Astrocyte (in vitro differentiated cells and primary cell): ENCODE measurements at regions not wholly inside any gene's neighbourhood (a gene's known extent, or its start where the extent isn't known, plus 50 kb on each side); places are given as distances from the start of the nearest gene placed in this dataset.

Experiments
- DNase-seq: peaks from one replicate; pipeline ENCODE4 v3.0.0-alpha.2; 2010; ENCODE audit warnings: low read depth
- FAIRE-seq: peaks from 2 replicates; lab custom pipeline; 2011; peaks lifted over from hg19 to GRCh38; lab: Jason Lieb, UNC
- H2AFZ ChIP-seq: 2 replicates; pipeline ENCODE4 v1.6.0; 2012; ENCODE audit warnings: low read depth, low read length, inconsistent platforms
- H3K27ac ChIP-seq: 2 replicates; pipeline ENCODE4 v1.5.1; 2011; ENCODE audit warnings: low read depth, low read length, inconsistent platforms
- H3K27me3 ChIP-seq: 2 replicates; pipeline ENCODE4 v1.6.0; 2011; ENCODE audit warnings: low read length, inconsistent platforms; ENCODE audit not compliant: insufficient read depth
- H3K36me3 ChIP-seq: 2 replicates; pipeline ENCODE4 v1.5.1; 2011; ENCODE audit warnings: low read length, inconsistent platforms; ENCODE audit not compliant: insufficient read depth
- H3K4me1 ChIP-seq: 2 replicates; pipeline ENCODE4 v1.5.1; 2011; ENCODE audit warnings: low read length, inconsistent platforms; ENCODE audit not compliant: insufficient read depth
- H3K4me2 ChIP-seq: 2 replicates; pipeline ENCODE4 v1.6.0; 2012; ENCODE audit warnings: low read length, inconsistent platforms
- H3K4me3 ChIP-seq: 2 replicates; pipeline ENCODE4 v1.5.1; 2011; ENCODE audit warnings: low read depth, mild to moderate bottlenecking, low read length, inconsistent platforms; ENCODE audit not compliant: insufficient read depth
- H3K79me2 ChIP-seq: 2 replicates; pipeline ENCODE4 v1.6.0; 2012; ENCODE audit warnings: mild to moderate bottlenecking, low read length, inconsistent platforms; ENCODE audit not compliant: insufficient read depth
- H3K9ac ChIP-seq: 2 replicates; pipeline ENCODE4 v1.6.0; 2012; ENCODE audit warnings: mild to moderate bottlenecking, low read length, inconsistent platforms
- H3K9me3 ChIP-seq: 2 replicates; pipeline ENCODE4 v1.5.1; 2012; ENCODE audit warnings: low read depth, mild to moderate bottlenecking, low read length, inconsistent platforms; ENCODE audit not compliant: insufficient read depth
- H4K20me1 ChIP-seq: 2 replicates; pipeline ENCODE4 v1.6.0; 2012; ENCODE audit warnings: low read length, inconsistent platforms; ENCODE audit not compliant: insufficient read depth
- H3K27ac Mint-ChIP-seq: one replicate; pipeline ENCODE4 v1.8.0; 2021; ENCODE audit warnings: mild to moderate bottlenecking, mixed read lengths; ENCODE audit not compliant: unreplicated experiment
- H3K27me3 Mint-ChIP-seq: one replicate; pipeline ENCODE4 v1.8.0; 2021; ENCODE audit warnings: low read depth, mixed read lengths; ENCODE audit not compliant: unreplicated experiment
- H3K36me3 Mint-ChIP-seq: one replicate; pipeline ENCODE4 v1.8.0; 2021; ENCODE audit warnings: low read depth, mixed read lengths; ENCODE audit not compliant: unreplicated experiment
- H3K4me1 Mint-ChIP-seq: one replicate; pipeline ENCODE4 v1.8.0; 2021; ENCODE audit warnings: low read depth, mixed read lengths; ENCODE audit not compliant: unreplicated experiment
- H3K4me3 Mint-ChIP-seq: one replicate; pipeline ENCODE4 v1.8.0; 2021; ENCODE audit warnings: mild to moderate bottlenecking, moderate library complexity, mixed read lengths; ENCODE audit not compliant: unreplicated experiment
- H3K9me3 Mint-ChIP-seq: one replicate; pipeline ENCODE4 v1.8.0; 2021; ENCODE audit warnings: mild to moderate bottlenecking, mixed read lengths; ENCODE audit not compliant: unreplicated experiment
- CTCF ChIP-seq: IDR thresholded peaks from 2 replicates; pipeline ENCODE4 v1.5.1; 2011; ENCODE audit warnings: low read depth, mild to moderate bottlenecking, inconsistent platforms, low read length, moderate library complexity; ENCODE audit not compliant: insufficient read depth
- EZH2 ChIP-seq: IDR thresholded peaks from 2 replicates; pipeline ENCODE4 v1.6.1; 2012; ENCODE audit warnings: mild to moderate bottlenecking, low read length, inconsistent platforms; ENCODE audit not compliant: insufficient read depth

- H3K4me2 ChIP-seq = no peak overlapping the region
- H3K27me3 ChIP-seq = no peaks in the 10 kb centered on the region
- H2AFZ ChIP-seq = no peak overlapping the region
- no peaks in the 10 kb centered on the region for H3K36me3 Mint-ChIP-seq
- FAIRE-seq (no peak), DNase-seq (no peak)
- H3K79me2 ChIP-seq = no peaks in the 10 kb centered on the region
- no peaks in the 10 kb centered on the region for H3K4me1 ChIP-seq
- no peak overlapping the region for H3K9ac ChIP-seq
- H3K27ac Mint-ChIP-seq = no peak overlapping the region
- H3K27me3 Mint-ChIP-seq = no peaks in the 10 kb centered on the region
- TF ChIP-seq EZH2 = no peak
- no peak for TF ChIP-seq CTCF
- H3K36me3 ChIP-seq = no peaks in the 10 kb centered on the region
- no peak overlapping the region for H3K4me3 Mint-ChIP-seq
- H3K4me1 Mint-ChIP-seq = no peaks in the 10 kb centered on the region
- H3K27ac ChIP-seq = no peak overlapping the region
- peaks cover 7% of the 10 kb centered on the region for H3K9me3 Mint-ChIP-seq
- H3K9me3 ChIP-seq = no peaks in the 10 kb centered on the region
- H4K20me1 ChIP-seq = no peaks in the 10 kb centered on the region
- H3K4me3 ChIP-seq = no peak overlapping the region
These were observed 649.2 kb upstream of the CDH2 start for GRCh38 chr18:28826107-28826506.

- H3K27me3 ChIP-seq = no peaks in the 10 kb centered on the region
- no peak overlapping the region for H3K4me3 ChIP-seq
- no peaks in the 10 kb centered on the region for H4K20me1 ChIP-seq
- H3K9ac ChIP-seq = no peak overlapping the region
- no peaks in the 10 kb centered on the region for H3K4me1 ChIP-seq
- Mint-ChIP-seq H3K9me3 (peaks cover 7% of the 10 kb centered on the region), H3K4me1 (no peaks in the 10 kb centered on the region), H3K36me3 (no peaks in the 10 kb centered on the region), H3K27ac (no peak overlapping the region), H3K4me3 (no peak overlapping the region), H3K27me3 (no peaks in the 10 kb centered on the region)
- no peak overlapping the region for H3K4me2 ChIP-seq
- no peaks in the 10 kb centered on the region for H3K9me3 ChIP-seq
- FAIRE-seq (no peak), DNase-seq (no peak)
- H3K79me2 ChIP-seq = no peaks in the 10 kb centered on the region
- H3K27ac ChIP-seq = no peak overlapping the region
- TF ChIP-seq CTCF (no peak), EZH2 (no peak)
- H3K36me3 ChIP-seq = no peaks in the 10 kb centered on the region
- no peak overlapping the region for H2AFZ ChIP-seq
These were observed 647.2 kb upstream of the CDH2 start for GRCh38 chr18:28824183-28824574.

GRCh38 chr18:28823506-28824182 is 646.7 kb upstream of the CDH2 start:
- no peak for FAIRE-seq
- Mint-ChIP-seq H3K27me3 (no peaks in the 10 kb centered on the region), H3K36me3 (no peaks in the 10 kb centered on the region), H3K9me3 (peaks cover 7% of the 10 kb centered on the region), H3K4me3 (no peak overlapping the region), H3K27ac (no peak overlapping the region), H3K4me1 (no peaks in the 10 kb centered on the region)
- no peak overlapping the region for H2AFZ ChIP-seq
- H3K27me3 ChIP-seq = no peaks in the 10 kb centered on the region
- H3K27ac ChIP-seq = no peak overlapping the region
- H3K4me1 ChIP-seq = no peaks in the 10 kb centered on the region
- no peak for DNase-seq
- H3K4me2 ChIP-seq = no peak overlapping the region
- no peak for TF ChIP-seq EZH2
- TF ChIP-seq CTCF = no peak
- no peak overlapping the region for H3K4me3 ChIP-seq
- no peaks in the 10 kb centered on the region for H3K36me3 ChIP-seq
- no peaks in the 10 kb centered on the region for H4K20me1 ChIP-seq
- no peak overlapping the region for H3K9ac ChIP-seq
- no peaks in the 10 kb centered on the region for H3K79me2 ChIP-seq
- no peaks in the 10 kb centered on the region for H3K9me3 ChIP-seq
